HPDE6-E6E7 (cell line): ENCODE measurements at regions not wholly inside any gene's neighbourhood (a gene's known extent, or its start where the extent isn't known, plus 50 kb on each side); places are given as distances from the start of the nearest gene placed in this dataset.
"Not testable (repeated sequence)": the region's sequence is repeated elsewhere in the genome, so short reads cannot be mapped to it uniquely, and the experiment has no call there.

Source experiments
- DNase-seq: peaks from one replicate; pipeline ENCODE4 v3.0.0; 2011; ENCODE audit warnings: missing footprints; ENCODE audit errors: extremely low spot score

DNA sequence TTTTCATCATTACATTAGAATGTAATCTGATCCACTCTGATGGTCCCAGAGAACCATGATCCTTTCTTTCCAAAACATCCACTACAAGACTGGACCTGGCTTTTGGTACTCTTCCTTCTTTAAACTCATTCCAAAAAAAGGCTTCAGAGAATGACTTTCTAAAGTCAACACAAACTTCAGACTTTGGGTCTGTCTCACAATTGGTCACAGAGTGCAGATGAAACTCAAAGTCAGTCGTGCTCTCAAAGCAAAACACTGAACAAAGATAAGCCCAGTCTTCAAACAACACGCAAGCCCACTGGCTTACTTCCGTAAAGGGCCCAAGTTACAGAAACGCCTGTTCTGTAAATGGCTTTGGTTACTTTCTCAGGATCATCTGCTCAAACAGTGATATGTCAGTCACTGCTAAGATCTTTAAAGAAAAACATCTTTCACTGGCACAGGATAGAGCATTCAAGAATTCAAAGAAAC lies 250.9 kb upstream of the MKLN1 start:
- DNase-seq, result no peak

DNA sequence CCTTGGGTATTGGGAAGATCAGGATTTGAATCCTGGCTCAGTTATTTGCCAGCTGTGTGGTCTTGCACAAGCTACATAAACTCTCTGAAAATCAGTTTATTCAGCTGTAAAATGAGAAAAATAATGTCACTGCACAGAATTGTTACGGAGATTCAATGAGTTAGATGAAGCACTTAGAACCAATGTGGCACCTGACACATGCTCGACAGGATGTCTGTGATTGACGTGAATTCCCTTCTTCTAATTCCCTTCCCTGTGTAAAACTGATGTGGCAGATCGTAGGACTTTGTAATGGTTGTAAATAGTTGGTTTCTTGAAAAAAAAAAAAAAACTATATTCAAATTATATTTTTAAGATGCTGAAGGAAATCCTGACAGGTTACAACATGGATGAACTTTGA lies 249.9 kb upstream of the MKLN1 start:
- DNase-seq, result no peak

DNA sequence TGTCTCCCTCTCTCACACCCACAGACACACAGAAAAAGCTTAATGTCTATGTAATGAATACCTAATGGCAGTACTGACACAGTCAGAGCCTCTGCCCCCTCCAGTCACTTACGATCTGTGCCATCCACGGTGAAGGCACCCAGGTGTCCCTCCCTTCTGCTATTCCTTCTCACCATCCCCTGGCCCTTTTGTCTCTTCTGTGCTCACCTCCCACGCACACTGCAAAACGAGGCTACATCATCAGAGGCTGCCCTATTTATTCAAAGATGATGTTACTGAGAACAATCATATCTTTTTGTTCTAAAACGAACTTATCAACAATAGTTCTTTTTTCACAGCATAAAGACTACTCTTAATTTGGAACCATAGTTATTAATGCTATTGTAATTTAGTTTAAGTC lies 246.9 kb upstream of the MKLN1 start:
- DNase-seq, result no peak

DNA sequence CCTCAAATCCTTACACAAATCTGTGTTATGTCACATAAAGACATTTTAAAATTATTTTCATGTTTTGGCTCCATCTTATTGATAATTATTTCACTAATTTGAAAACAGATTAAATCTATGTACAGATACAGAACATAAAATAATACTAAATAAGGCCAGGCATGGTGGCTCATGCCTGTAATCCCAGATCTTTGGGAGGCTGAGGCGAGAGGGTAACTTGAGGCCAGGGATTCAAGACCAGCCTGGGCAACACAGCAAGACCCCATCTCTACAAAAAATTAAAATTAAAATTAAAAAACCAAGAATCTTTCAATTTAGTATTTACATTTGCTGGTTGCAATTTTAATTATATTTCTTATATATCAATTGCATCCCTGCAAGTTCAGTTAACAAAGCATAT lies 246.4 kb upstream of the MKLN1 start:
- DNase-seq, result no peak

DNA sequence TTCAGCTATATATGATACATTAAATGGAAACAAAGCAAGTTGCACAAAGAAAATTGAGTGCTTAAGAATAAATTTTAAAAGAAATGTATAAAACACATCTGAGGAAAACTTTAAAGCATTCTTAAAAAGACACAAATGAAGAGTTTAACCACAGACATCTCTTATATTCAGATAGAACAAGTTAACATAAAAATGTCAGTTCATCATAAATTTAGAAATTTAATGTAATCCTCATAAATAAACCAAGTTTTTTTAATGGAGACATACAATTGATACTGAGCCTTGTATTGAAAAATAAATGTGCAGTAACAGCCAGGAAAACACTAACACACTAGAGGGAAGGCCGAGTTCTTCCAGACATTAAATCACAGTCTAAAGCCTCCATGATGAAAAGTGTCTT lies 243.9 kb upstream of the MKLN1 start:
- no peak for DNase-seq

DNA sequence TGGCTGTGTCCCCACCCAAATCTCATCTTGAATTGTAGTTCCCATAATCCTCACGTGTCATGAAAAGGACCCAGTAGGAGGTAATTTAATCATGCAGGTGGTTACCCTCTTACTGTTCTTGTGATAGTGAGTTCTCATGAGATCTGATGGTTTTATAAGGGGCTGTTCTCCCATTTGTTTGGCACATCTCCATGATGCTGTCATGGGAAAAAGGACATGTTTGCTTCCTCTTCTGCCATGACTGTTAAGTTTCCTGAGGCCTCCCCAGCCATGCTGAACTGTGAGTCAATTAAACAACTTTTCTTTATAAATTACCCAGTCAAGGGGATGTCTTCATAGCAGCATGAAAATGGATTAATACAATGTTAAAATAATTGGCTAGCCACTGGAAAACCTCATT lies 243.3 kb upstream of the MKLN1 start:
- DNase-seq, result not testable (repeated sequence)

DNA sequence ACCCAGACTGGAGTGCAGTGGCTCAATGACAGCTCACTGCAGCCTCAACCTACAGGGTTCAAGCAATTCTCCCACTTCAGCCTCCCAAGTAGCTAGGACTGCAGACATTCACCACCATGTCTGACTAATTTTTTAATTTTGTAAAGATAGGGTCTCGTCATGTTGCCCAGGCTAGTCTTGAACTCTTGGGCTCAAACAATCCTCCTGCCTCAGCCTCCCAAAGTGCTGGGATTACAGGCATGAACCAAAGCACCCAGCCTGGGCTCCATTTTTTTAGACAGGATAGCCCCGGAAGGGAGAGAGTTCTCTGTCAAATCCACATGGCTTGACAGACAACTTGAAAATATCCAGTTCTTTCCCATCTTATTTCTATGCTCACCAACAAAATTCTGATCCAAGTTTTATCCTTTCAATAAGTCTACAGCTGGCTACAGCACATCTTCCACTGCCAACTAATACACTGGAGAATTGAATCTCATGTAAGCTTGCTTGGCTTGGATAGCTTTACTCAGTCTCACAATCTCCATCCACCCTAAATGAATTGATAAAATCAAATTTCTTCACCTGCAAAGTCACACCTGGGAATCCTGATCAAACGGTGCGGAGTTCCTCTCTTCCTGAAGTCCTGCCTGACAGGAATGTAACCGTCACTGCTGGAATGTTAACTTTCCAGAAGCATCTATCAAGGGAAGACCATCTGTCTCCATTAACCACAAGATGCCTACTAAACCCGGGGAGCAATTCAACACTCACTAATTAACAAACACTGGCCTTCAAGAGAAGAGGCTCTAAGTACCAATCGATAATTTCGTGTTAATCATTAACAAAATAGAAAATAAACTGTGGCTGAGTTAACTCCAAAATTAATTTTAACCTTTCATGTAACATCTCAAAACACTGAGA lies 239.7 kb upstream of the MKLN1 start:
- DNase-seq, result no peak

DNA sequence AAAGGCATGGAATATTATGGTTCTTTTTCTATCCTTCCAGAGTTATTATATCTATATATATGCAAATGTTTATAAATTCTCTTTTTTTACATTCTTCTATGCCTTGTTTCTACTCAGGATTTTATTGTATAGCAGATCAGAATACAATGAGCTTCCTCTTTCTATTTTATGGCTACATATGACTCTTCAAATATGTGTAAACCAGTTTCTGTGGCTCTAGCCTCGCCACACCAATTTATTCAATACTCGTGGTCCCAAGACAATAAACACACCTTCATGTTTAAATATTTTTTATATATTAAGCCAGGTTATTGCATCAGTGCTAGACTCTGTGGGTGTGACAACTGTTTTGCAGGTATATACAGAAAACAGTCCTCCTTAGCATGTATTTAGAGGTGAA lies 237.5 kb upstream of the MKLN1 start:
- DNase-seq, result no peak

DNA sequence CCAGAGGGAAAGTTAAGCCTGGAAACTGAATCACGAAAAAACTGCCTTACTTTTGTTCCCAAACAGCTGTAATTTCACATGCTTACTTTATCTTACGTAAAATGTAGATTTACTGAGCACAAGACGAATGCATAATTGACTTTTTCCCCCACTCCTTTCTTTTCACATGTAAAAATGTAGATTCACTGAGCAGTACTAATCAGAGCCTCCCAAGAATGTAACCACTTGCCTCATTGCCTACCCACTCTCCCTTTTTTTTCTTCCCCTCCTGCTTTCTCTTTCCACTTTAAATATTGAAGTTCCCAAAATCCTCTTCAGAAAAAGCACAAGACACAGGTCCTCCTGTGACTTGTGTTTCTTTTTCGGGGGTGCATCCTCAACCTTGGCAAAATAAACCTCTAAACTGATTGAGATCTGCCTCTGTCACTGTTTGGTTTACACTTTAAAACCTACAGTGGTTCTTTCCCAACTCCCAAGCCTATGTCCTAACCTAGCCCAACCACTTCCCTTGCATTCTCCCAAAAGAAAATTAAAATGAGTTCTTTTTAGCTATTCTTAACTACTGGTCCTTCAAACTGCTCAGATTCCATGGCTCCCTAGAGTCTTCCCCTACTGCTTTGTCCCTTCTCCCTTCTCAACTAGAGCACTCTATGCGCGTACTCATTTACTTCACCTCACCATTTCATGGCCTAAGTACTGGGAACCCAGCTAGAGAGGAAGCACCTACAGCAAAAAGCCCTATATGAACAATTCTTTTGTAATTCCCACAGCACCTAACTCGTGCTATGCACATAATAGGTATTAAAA lies 236.6 kb upstream of the MKLN1 start:
- no peak for DNase-seq

DNA sequence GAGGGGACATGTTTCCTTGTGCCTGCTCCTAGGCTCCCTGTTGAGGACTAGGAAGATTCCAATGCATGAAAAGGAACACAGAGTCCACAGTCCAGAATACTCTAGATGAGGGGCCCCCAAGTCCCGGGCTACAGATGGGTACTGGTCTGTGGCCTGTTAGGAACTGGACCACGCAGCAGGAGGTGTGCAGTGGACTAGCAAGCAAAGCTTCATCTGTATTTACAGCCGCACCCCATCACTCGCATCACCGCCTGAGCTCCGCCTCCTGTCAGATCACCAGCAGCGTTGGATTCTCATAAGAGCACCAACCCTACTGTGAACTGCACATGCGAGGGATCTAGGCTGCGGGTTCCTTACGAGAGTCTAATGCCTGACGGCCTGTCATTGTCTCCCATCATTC lies 233.0 kb upstream of the MKLN1 start:
- no peak for DNase-seq

DNA sequence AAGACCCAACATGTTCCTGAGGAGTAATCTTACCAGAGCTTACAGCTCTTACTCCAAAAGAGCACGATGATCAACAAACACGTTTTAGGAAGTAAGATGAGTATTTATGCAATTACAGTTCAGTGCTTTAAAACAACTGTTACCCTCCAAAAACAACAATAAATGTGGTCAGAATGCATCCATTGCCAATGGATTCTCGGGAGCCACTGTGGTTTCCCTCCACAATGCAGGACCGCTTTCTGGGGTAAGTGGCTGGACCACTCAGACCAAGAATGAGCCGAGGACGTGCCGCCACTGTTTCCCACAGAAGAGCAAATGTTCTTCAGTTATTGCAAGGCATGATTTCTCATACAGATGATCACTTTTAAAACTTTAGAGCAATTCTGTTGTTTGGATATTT lies 232.3 kb upstream of the MKLN1 start:
- no peak for DNase-seq

DNA sequence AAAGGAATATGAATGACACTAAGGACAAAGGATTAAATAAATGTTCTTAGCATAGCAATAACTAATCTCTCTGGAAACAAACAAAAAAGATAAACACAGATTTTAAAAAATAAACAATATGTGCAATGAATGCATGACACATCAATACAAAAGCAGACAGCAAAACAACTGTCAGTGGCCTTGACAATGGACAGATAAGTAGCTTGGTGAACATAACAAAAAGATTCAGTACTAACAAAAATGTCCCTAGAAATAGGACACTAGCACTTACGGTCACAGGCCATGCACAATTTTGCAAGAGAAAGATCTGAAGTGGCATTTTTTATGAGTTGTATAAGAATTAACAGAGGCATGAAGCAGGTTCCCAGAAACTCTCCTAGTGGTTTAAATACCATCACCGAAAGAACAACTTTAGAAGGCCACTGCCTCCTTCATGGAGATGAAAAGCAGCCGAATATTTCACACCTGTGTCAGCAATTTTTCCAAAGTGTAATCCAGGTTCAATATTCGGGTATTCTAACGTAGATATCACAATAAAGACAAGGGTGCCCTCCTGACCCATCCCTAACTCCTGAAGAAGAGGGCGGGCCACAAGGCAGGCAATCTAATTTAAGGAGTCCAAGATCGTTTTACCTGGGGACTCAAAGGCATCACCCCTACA lies 231.3 kb upstream of the MKLN1 start:
- DNase-seq, result no peak

DNA sequence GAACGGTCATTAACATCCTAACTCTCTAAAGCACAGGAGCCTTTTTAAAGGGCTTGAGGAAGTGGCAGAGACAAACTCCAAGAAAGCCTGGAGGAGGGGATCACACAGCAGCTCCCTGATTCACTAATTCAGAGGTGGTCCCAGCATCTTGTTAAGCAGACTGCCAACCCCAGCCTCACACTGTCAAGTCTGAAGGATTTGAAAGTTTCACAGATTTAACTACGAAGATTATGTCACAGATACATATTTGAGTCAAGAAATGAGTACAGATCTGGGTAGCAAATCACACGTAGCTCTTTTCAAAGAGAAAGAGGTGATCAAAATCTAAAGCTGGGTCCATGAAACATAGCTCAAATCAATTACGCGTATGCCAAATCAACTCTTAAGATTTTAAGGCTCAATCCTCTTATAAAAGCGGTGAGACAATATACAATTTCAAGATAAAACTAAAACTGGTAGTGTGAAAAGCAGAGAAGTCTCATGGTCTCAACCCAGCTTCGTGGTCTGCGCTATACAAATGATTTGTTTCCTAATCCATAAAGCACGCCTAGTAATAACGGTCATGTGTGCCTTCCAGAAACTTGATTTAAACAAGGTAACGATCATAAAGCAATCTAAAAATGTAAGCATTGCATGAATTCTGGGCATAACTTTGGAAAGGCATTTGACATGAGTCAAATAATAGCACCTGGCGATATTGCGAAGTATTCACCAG lies 229.9 kb upstream of the MKLN1 start:
- no peak for DNase-seq

DNA sequence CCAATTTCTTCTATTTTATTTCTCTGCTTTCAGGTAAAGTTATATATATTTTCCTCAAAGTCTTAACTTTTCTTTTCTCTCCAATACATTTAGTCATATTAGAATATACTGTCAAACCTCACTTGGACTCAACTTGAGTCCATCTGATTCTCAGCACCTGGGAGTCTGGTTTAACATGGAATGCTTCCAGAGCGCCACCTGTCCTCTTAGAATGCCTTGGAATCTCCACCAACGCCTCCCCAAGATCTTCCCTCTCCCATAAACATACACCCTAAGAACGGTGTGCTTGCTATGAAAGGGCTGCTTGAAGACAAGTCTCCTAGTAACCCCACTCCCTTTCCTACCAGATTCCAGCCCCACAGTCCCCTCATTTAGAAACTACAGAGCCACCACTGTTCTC lies 229.1 kb upstream of the MKLN1 start:
- DNase-seq, result no peak

DNA sequence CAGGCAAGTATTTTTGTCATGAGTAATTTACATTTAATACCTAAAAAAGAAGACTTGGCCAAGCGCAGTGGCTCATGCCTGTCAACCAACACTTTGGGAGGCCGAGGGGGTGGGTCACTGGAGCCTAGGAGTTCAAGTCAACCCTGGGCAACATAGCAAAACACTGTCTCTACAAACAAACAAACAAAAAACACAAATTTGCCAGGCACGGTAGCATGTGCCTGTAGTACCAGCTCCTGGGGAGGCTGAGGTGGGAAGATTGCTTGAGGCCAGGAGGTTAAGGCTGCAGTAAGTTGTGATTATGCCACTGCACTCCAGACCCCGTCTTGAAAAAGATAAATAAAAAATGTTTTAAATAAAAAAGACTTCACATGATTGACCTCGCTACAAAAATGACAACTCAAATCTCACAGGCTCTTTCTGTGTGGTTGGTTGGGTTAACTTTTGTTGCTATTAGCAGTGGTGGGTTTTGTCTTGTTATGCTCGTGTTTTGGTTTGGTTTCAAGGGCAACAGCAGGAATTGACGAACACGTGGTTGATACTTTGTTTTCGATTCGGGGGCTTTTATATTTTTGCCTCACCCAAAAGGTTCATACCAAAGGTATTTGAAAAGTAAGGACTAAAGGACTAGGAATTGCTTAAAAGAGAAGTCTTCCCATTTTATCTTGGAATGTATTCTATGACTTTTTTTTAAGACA lies 227.2 kb upstream of the MKLN1 start:
- no peak for DNase-seq

DNA sequence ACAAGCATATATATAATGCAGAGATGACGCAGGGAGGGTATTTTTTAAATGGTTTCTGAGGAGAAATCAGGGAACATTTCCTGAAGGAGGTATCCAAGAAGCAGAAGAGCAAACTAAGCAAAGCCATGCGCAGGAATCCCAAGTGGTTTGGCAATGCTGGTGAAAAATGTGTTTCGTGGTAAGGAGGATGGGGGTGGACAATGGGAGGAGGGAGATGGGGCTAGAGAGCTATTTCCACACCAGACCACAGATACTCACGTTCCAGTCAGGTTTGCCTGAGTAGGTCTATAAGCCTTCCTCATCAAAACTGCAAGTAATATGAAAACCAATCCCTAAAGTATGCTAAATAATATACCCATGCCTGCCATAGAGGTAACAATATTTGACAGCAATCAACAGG lies 223.7 kb upstream of the MKLN1 start:
- no peak for DNase-seq

DNA sequence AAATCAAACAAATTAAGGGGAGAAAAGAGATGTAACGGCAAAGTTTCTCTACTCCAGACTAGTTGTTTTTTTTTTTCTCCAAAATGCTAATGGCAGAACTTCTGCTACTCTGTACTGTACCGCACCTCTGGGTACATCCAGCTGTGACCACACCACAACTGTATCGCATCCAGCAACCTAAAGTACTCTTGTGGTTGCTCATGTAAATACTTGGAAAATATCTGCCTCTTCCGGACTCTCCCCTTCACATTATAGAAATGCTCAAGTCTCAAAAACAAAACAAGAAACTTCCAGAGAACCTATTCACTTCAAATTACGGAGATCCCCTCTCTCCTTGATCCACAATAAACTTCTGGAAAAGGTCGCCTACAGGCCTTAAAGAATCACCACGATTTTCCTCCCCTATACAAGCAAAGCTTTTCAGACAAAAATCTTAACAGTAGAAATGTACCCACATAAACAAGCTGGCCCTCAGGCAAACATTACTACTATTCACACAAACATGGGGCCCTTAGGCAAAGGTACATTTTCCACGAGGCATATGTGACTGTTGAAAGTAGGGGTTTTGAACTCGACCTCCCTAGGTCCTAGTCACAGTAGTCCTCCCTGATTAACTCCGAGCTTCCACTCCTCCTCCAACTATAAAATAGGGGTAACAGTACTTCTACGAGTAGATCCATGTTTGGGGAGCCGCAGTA lies 222.9 kb upstream of the MKLN1 start:
- no peak for DNase-seq

DNA sequence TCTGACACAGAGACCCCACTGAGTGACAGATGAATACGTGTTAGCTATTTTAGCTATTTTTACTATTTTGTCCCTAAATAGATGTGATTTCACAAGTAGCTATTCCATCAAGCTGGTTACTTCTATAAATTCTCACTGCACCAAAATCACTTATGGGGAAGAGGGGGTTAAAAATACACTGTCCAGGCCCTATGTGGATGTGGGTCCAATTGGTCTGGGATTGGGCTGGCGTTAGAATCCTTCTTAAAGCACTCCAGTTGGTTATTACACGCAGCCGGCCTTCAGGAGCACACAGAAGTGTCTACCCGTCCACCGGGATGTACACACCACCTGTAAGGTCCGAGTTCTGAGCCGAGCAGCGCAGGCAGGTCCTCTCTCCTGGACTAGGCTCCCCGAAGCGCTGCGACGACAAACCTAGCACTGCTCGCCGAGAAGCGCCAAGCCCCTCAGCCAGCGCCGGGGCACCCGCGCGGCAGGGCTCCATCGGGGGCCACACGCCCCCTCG lies 222.3 kb upstream of the MKLN1 start:
- no peak for DNase-seq

DNA sequence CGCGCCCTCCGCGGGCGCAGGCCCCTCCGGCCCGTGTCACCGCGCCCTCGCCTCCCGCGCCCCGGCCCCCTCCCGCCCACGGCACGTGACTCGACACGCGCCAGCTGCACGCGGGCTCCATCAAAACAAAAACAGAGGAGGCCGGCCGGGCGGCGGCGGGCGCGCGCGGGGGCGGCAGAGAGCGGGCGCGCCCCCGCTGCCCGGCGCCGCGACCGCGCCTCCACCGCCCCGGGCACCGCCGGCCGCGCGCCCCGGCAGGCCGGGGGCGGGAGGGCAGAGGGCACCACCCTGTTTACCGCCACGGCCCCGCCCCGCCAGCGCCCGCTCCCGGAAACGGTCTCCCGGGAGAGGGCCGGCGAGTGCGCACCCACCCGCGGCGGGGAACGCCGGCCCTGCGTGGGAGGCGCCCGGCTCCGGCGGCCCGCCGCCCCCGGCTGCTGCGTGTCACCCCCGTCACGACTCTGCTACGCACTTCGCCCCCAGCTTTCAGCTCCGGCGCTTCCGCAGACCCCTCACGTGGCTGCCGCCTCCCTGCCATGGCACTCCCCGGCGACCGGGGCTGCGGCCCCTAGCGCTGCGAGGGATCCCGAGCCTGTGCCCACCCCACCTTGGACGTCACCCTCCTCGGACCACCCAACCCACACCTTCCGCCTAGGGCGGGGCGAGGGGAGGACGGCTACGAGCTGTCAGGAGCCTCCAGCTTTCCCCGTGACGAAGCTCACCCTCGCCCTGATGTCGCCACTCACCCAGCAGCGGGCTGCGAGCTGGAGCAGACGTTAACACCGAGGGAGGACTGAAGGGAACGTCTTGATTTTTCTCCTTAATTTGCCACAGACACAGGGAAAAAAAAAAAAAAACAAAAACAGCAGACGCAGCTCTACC lies 221.6 kb upstream of the MKLN1 start:
- peak; percentile 66 for DNase-seq
